22Rv1 (cell line): ENCODE measurements at regions not wholly inside any gene's neighbourhood (a gene's known extent, or its start where the extent isn't known, plus 50 kb on each side); places are given as distances from the start of the nearest gene placed in this dataset.

ENCODE experiments used
- ZFX ChIP-seq: fragments of 450-650 bp; IDR thresholded peaks from 2 replicates; pipeline ENCODE4 v1.6.1; 2017; ENCODE audit warnings: antibody characterized with exemption, borderline replicate concordance
- TF ChIP-seq, protein P1 (sequence below): fragments of 450-650 bp; IDR thresholded peaks from 2 replicates; pipeline ENCODE4 v1.5.1; 2017; ENCODE audit warnings: mild to moderate bottlenecking

DNA sequence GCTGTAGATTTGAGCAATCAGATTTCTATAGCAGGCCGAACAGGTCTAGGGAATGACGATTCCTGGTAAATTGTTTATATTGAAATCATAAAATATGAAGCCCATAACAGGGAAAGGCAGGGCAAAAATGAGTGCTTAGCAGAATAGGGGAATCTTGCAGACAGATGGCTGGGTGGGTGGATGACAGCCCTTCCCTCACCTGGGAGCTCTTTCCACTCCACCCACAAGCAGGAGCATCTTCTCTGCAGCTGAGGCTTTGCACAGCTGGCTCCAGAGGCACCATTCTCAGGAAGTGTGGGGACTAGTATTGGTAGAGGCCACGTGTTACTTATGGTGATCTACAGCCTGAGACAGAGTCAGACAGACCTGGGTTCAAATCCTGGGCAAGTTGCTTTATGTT, 55.9 kb upstream of the SYN2 start:
- TF ChIP-seq, protein P1, sequence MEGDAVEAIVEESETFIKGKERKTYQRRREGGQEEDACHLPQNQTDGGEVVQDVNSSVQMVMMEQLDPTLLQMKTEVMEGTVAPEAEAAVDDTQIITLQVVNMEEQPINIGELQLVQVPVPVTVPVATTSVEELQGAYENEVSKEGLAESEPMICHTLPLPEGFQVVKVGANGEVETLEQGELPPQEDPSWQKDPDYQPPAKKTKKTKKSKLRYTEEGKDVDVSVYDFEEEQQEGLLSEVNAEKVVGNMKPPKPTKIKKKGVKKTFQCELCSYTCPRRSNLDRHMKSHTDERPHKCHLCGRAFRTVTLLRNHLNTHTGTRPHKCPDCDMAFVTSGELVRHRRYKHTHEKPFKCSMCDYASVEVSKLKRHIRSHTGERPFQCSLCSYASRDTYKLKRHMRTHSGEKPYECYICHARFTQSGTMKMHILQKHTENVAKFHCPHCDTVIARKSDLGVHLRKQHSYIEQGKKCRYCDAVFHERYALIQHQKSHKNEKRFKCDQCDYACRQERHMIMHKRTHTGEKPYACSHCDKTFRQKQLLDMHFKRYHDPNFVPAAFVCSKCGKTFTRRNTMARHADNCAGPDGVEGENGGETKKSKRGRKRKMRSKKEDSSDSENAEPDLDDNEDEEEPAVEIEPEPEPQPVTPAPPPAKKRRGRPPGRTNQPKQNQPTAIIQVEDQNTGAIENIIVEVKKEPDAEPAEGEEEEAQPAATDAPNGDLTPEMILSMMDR: no peak
- TF ChIP-seq ZFX: no peak
